ENCODE measurements at regions not wholly inside any gene's neighbourhood (a gene's known extent, or its start where the extent isn't known, plus 50 kb on each side); places are given as distances from the start of the nearest gene placed in this dataset.

GRCh38 chr20:52267418-52267817, 75.8 kb upstream of the ZFP64 start:
- no peak for TF ChIP-seq EZH2 (IDR thresholded peaks at IDR 0.05; ENCODE audit: borderline replicate concordance, insufficient read depth, low read length, poor library complexity, severe bottlenecking)
- TF ChIP-seq REST (IDR thresholded peaks at IDR 0.05; ENCODE audit: borderline replicate concordance): no peak
- TF ChIP-seq MXI1 (conservative IDR thresholded peaks at IDR 0.05; ENCODE audit: poor library complexity, severe bottlenecking): no peak
- no peak for TF ChIP-seq EP300 (conservative IDR thresholded peaks at IDR 0.05; ENCODE audit: poor library complexity, severe bottlenecking)
- TF ChIP-seq TAF1 (IDR thresholded peaks at IDR 0.05; ENCODE audit: low read depth): no peak
- TF ChIP-seq POLR2AphosphoS5 (IDR thresholded peaks at IDR 0.05): no peak
- no peak for TF ChIP-seq RAD21 (conservative IDR thresholded peaks at IDR 0.05)
- TF ChIP-seq CTCF (IDR thresholded peaks at IDR 0.05; ENCODE audit: poor library complexity, severe bottlenecking): no peak
- TF ChIP-seq SMC3 (conservative IDR thresholded peaks at IDR 0.05; ENCODE audit: poor library complexity): no peak

GRCh38 chr20:52263757-52264156, 72.2 kb upstream of the ZFP64 start:
- Histone ChIP-seq H3K9ac (ENCODE audit: low read length) (no peak overlapping the region), H3K36me3 (ENCODE audit: insufficient read depth, low read length) (no peaks in the 10 kb centered on the region), H3K9me2 (ENCODE audit: insufficient read depth, low read length) (no peaks in the 10 kb centered on the region), H2AFZ (ENCODE audit: low read depth, low read length) (no peak overlapping the region), H3K27me3 (ENCODE audit: insufficient read depth, low read depth, low read length) (no peaks in the 10 kb centered on the region), H3K79me2 (replicated peaks; ENCODE audit: insufficient read depth, low read length) (no peaks in the 10 kb centered on the region), H3F3A (ENCODE audit: insufficient read depth, low read length, poor library complexity, severe bottlenecking) (no peaks in the 10 kb centered on the region), H4K20me1 (ENCODE audit: insufficient read depth) (no peaks in the 10 kb centered on the region), H3K4me3 (ENCODE audit: low read length) (no peak overlapping the region), H3K4me2 (ENCODE audit: low read length) (no peak overlapping the region), H3K27ac (ENCODE audit: low read length) (no peak overlapping the region), H3K9me3 (ENCODE audit: low read length) (no peaks in the 10 kb centered on the region)
- TF ChIP-seq TAF1 (IDR thresholded peaks at IDR 0.05; ENCODE audit: low read depth): no peak
- TF ChIP-seq REST (IDR thresholded peaks at IDR 0.05; ENCODE audit: borderline replicate concordance): no peak
- no peak for TF ChIP-seq SMC3 (conservative IDR thresholded peaks at IDR 0.05; ENCODE audit: poor library complexity)
- no peak for TF ChIP-seq CTCF (IDR thresholded peaks at IDR 0.05; ENCODE audit: poor library complexity, severe bottlenecking)
- TF ChIP-seq RAD21 (conservative IDR thresholded peaks at IDR 0.05): no peak
- no peak for TF ChIP-seq EP300 (conservative IDR thresholded peaks at IDR 0.05; ENCODE audit: poor library complexity, severe bottlenecking)
- TF ChIP-seq EZH2 (IDR thresholded peaks at IDR 0.05; ENCODE audit: borderline replicate concordance, insufficient read depth, low read length, poor library complexity, severe bottlenecking): no peak
- TF ChIP-seq POLR2AphosphoS5 (IDR thresholded peaks at IDR 0.05): no peak
- TF ChIP-seq MXI1 (conservative IDR thresholded peaks at IDR 0.05; ENCODE audit: poor library complexity, severe bottlenecking): no peak

More at GRCh38 chr20:52267418-52267817, 75.8 kb upstream of the ZFP64 start:
- H4K20me1 ChIP-seq (ENCODE audit: insufficient read depth): no peaks in the 10 kb centered on the region
- no peaks in the 10 kb centered on the region for H3F3A ChIP-seq (ENCODE audit: insufficient read depth, low read length, poor library complexity, severe bottlenecking)
- no peaks in the 10 kb centered on the region for H3K27me3 ChIP-seq (ENCODE audit: insufficient read depth, low read depth, low read length)
- no peaks in the 10 kb centered on the region for H3K9me2 ChIP-seq (ENCODE audit: insufficient read depth, low read length)
- no peaks in the 10 kb centered on the region for H3K79me2 ChIP-seq (replicated peaks; ENCODE audit: insufficient read depth, low read length)
- H2AFZ ChIP-seq (ENCODE audit: low read depth, low read length): no peak overlapping the region
- H3K36me3 ChIP-seq (ENCODE audit: insufficient read depth, low read length): no peaks in the 10 kb centered on the region
- no peak overlapping the region for H3K27ac ChIP-seq (ENCODE audit: low read length)
- no peak overlapping the region for H3K4me3 ChIP-seq (ENCODE audit: low read length)
- no peaks in the 10 kb centered on the region for H3K9me3 ChIP-seq (ENCODE audit: low read length)
- no peak overlapping the region for H3K4me2 ChIP-seq (ENCODE audit: low read length)
- no peak overlapping the region for H3K9ac ChIP-seq (ENCODE audit: low read length)
